Stimulated activated CD8-positive, alpha-beta memory T cell treated with anti-CD3 and anti-CD28 coated beads, Interleukin-4, amount 100 ng/mL, for 4 hours (primary cell): ENCODE measurements at regions not wholly inside any gene's neighbourhood (a gene's known extent, or its start where the extent isn't known, plus 50 kb on each side); places are given as distances from the start of the nearest gene placed in this dataset.

Source experiments
- DNase-seq, 2 donors: peaks; one replicate each; pipeline ENCODE4 v3.0.0-alpha.2; 2020; ENCODE audit warnings: low read depth in 2 of 2, low spot score in 1 of 2

DNA sequence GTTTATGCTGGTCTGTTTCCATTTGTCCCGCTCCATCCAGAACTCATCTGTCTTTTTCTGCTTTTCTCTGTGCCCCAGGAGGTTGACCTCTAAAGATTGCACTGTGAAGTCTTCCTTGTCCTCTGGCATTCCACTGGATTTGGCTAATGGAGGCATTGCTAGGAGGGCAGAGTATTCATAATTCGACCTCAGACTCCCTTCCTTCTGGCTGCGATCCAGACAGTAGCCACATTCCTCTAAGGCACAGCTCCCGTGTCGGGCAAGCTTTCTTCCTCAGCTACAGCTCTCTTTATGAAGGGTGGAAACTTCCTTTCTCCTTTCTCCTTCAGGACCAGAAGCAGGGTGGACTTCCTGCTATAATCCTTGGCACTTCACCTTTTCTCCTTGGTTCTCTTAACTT lies 175.9 kb downstream of the BAMBI start:
- no peak for DNase-seq

DNA sequence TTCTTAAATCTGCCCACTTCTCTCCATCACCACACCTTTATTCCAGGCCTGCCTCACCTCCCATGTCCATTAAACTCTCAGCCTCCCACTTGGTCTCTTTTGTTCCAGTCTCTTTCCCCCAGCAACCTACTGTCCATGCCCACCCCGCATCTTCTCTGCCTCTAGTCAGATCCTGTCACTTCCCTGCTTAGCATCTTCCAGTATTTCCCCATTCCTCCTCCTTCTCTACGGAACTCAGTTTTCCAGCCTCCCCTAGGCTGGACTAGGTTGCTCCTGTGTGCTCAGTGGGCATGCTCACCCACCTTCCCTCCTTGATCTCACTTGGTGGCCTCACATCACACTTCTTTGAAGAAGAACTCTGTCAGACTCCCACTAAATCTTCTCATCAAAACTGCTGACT lies 179.8 kb downstream of the BAMBI start:
- DNase-seq: no peak

DNA sequence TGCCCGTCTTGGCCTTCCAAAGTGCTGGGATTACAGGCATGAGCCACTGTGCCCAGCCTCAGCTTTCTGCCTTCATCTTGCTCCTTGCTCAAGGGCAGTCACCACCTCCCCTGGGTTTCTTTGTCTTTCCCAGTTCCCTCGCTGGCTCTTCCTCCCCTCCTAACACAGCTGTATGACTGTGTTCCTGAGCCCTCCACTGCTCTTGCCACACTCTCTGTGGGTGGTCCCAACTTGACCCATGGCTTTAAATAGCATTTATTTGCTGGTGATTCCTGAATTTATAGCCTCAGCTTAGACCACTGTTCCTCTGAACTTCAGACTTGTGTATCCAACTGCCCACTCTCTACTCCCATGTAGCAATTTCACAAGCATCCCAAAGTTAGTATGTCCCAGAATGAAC lies 181.3 kb downstream of the BAMBI start:
- no peak for DNase-seq

DNA sequence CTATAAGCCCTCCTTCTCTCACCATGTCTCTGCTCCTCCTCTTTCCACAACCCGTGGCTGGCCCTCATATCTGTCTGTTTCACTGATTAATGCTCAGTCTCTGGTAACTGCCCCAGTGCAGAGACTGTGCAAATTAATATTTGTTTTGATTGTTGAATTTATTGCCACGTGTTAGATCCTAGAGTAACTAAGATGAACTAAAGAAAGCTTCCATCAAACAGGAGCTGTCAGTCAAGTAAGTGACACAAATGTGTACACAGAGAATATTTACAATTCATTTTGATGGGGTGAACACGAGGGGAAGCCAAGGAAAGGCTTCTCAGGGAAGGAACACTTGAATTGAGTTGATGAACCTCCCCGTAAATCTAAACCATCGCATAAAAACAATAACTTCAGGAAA lies 182.5 kb downstream of the BAMBI start:
- no peak for DNase-seq

DNA sequence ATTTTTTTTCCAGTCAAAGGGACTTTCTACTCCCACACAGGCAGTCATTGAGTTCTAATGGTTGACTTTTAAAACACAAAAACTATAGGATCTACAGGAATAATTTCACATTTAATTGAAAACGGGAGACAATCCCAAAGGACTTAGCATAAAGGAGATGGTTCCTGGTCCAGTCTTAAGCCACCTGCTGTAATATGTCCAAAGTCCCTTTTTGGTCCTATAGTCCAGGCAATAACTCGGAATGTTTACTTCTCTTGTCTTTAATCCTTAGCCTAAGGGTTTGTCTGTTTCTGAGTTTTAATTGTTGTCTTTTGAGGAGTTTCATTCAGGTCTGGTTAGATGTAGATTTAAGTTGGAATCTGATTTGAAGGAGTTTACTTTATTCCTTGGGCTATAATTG lies 184.9 kb downstream of the BAMBI start:
- DNase-seq: no peak

DNA sequence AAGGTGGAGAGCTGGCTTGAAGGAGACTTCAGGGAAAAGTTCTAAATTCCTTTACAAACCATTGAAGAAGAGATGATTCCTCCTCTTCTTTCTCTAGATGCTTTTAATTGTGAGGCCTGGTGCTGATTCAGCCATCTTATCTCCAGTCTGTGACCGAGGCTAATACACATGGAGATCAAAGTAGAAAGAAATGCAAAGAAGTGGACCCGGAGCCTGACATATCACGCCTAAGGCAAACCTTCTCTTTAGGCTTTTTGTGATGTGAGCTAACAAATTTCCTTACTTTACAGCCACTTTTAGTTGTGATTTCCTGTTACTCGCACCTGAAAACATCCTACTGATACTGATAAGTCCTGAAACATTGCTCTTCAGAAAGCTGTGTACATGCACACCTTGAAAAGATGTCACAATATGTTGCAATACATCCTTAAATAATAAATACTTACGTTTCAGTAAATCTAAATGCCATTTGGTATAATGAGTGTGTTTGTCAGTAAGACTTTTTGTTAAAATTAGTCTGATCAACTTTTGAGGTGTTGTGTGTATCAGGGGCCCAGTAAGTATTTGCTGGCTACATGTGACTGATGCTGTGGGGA lies 192.4 kb downstream of the BAMBI start:
- DNase-seq: no peak

DNA sequence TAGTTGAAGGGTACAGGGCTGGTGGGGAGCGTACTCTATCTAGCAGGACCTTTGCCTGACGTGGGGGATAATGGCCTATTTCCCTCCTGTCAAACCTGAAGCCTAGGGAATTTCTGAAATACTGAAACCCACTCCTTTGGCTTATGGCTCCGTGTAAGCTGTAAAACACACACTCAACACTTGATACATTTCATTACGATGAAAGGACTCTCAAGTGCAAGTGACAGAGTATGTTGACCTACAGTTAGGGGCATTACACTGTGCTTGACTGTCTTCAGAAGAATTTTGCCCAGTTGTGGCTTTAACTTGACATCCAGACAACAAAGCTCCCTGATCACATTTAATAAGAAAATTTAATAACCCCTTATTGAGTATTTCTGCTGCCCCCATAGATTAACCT lies 194.3 kb downstream of the BAMBI start:
- DNase-seq: no peak

DNA sequence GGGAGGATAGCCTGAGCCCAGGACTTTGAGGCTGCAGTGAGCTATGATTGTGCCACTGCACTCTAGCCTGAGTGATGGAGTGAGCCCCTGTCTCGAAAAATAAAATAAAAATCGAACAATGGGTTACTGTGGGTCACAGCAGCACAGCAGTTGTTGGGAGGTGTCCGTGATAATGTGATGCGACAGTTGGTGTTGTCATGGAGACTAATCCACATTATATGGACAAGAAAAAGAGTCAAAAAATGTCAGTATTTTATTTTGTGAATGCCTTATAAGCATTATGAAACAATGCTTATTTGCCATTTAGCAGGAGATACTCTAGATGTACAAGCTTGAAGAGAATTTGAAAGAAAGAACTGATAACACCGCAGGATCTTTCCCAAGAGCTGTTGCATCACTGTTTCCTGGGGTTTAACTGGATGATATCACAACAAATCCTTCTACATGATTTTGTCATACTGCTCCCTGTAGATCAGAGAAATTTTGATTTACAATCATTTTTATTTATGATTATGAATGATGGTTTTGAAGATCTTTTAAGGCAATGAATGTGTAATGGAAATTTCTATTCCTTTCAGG lies 195.4 kb downstream of the BAMBI start:
- DNase-seq: no peak

DNA sequence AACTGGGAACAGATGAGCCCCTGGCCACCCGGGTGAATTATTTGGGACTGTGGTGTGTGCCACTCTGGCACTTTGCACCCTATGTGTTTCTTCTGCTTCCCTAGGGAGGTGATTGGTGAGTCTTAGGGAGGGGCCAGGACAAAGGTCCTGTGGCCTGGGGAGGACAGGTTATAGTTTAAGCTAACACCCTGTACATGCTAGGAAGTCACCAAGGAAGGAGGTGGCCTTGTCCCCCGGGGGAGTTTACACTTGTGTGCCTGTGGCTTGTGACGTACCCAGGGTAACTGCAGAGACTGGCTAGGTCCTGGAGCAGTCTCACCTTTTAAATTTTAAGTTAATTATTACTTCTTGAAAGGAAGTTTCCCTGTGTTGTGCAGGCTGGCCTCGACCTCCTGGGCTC lies 196.2 kb downstream of the BAMBI start:
- no peak for DNase-seq

DNA sequence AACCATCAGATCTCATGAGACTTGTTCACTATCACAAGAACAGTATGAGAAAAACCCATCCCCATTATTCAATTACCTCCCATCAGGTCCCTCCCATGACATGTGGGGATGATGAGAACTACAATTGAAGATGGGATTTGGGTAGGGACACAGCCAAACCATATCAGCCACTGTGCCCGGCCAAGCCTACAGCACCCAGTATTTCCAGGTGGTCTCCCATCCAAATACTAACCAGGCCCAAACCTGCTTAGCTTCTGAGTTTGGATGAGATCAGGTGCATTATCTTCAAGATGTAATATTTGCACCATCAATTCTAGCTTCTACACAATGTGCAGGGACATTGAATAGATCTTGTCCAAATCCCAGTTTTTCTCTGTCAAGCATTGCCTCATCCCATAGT lies 196.9 kb downstream of the BAMBI start:
- no peak for DNase-seq

DNA sequence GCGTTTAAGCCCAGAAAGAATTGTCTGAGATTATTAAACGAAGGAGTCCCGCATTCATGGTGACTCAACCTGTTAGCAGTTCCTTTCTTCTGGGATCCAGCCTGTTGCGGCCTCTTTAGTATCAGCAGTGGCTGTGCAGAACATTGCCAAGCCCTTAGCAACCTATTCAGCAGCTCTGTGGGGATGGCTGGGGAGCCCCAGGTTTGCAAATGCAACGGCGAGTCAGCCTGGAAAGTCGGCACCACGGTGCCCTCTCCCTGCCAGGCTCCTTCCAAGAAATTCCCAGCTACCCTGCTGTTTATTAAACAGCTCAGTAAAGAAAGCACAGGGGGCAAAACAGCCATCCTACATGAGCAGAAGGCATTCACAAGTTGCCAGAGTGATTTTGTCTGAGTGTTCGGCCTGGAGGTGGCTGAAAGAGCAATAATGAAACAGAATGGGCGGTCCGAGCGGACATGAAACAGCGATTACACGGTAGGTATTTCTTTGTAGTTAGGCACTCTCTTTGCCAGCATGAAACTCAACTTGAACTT lies 198.3 kb downstream of the BAMBI start:
- no peak for DNase-seq

DNA sequence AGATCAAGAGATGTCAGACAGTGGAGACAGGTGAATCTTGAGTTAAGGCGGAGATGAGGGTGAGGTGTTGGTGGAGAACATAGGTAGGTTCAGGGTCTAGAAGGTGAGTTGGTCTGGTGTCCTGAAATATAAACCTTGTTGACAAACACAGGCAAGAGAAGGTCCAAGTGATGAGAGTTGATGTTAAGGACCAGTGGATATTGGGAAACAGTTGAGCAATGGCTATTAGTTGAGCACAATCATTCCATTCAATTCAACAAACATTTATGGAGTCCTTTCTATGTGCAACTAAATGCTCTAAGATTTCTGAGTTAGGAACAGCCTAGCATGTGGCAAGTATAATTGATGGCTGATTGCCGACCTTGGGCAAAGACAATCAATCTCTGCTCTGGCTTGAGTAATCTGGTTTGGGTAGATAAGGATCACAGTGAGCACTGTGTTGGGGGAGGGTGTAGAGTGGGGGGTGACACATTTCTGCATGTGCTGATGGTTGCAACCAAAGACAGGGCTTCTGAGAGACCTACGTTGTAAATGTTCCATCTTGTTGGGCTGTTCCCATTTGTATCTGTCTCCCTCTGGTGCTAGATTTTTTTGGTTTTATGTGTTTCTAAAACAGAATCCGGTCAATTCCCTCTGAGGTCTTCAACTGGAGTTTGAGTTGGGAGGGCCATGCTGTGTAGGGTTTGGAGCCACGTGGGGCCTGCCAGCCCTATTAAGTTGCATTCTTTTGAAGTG lies 201.1 kb downstream of the BAMBI start:
- DNase-seq: no peak

DNA sequence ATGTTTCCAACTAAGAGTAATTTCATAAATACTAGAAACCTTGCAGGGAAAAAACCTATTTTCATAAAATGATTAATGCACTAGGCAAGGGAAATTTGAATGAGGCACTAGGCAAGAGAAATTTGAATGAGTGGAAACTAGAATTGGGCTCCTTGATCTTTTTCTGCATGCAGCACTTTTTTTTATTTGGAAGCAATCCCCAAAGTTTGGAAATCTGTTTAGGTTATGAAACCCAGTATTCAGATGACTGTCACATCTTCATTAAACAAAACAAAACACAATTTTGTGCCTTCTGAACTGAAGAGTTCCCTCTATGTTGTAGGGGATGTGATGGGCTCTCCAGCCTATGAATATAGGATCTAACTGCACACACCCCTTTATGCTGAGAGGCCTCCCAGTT lies 201.9 kb downstream of the BAMBI start:
- no peak for DNase-seq

DNA sequence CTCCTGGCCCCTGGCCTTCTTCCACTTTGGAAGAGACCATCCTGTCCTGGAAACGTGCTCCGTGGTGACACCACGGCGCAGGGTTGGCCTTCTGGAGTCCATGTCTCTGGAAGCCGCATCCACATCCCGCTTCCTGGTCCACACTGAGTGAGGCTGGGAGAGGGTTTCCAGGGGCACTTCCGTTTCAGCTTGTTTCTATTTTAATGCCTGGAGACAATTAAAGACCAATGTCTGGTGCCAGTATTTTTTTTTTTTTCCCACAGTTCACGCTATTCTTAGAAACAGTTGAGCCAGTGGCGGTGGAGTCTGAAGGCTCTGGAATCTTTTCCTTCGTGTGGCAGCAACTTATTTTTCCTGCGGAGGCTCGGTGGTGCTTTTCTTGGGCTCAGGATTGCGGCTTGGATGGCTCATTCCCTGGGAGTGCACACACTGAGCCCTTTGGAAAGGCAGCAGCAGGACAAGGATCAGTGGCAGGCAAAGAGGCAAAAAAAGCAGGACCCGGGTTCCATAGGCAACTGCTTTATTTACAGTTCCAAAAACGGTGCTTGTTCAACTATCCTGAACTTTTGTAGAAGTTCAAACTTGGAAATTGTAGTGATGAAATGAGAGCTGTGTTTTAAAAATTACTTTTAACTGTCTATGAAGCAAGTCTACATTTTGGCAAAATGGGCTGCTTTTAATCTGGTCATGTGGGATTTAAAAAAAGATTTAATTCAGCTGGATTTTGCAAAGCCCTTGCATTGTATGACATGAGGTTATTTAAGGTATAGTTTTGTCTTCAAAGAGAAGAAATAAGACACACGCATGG lies 202.8 kb downstream of the BAMBI start:
- DNase-seq: no peak

DNA sequence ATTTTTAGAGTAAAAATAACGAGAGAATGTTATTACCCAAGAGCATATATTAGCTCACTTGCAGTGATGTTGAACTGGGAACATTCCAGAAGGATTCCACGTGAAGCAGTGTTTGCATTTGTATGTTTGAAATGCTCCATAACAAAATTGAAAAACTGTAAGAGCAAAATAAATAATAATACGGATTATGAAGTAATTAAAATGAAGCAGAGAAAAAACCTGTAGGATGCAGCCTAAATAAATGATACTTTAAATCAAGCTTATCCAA lies 203.3 kb downstream of the BAMBI start:
- no peak for DNase-seq

DNA sequence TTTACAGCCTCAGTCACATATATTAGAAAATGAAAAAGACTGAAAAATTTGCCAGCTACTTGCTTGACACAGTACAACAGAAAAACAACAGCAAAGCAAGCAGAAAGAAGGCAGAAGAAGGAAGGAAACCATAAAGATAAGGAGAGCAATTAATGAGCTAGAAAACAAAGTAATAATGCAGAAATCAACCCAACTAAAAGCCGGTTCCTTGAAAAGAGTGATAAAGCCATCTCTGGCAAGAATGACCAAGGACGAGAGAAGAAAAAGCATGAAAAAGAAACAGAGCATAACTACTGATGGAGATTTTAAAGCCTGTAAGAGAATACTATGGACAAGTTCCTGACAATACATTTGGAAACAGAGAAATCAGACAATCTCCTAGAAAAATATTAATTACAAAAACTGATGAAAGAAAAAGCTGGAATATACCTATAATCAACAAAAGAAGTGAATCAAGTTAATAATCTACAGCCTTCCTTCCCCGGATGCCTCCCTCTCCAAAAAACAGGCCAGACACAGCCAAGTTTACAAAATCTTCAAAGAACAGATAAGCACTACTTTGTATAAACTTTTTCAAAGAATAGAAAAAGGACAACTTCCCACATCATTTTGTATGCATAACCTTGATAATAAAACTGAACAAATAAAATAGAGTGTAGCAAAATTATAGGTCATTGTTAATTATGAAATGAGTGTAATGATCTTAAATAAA lies 204.0 kb downstream of the BAMBI start:
- DNase-seq: no peak

DNA sequence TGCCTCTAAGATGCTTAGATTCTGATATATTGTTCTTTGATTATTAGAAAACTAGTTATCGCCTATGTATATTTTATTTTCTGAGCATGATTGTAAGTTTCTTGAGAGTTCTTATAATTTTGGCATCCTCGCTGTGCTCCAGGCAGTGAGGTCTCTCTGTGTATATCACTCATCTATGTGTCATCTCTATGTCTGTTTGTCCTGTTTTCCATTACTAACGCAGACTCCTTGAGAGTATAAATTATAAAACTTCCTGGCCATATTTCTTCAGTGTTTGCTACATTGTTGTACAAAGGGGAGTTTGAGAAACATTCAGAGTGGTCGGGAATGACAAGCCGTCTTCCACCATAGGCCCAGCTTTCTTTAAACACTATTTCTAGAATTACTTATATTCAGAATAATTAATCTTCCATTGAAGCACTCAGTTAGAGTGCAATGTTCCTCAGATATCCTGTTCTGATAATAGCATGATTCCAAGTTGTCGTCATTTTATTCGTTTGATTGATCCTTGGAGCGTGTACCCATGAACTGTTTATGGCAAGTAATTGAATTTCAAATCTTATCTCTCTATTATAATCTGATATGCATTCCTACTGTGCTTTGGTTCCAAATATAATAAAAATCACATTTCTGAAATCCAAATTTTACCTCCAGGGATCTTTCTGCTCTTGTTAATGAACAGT lies 206.6 kb downstream of the BAMBI start:
- DNase-seq: no peak

DNA sequence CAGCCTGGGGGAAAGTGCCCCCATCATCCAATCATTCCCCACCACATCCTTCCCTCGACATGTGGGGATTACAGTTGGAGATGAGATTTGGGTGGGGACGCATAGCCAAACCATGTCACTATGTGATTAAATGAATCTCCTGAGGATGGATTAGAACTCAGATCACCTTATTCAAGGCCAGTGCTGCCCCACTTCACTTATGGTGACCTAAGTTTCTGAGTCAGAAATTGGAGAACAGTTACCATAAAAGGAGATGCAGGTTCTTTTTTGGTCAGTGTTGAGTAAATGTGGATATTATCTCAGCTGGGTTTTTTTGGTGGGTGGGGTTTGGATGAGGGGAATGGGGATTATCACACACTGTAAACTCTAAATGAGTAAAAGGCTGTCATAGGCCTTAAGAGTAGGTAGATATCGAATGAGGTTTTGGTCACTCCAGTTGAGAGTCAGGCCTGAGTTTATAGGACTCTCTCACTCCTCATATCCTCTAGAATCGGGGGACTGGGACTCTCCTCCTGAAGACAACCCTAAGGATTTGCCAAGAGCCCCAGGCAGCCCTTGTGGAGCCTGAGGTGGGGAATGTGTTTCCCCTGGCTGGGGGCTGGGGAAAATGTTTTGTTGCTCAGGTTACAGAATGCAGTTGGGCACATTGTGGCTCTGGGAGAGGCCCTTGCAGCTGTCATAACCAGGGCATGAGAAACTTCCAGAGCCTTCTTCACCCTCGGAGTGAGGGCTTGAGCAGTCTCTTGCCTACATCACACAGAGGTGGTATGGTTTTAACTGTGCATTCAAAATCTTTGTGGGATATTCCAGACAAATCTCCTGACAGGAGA lies 213.0 kb downstream of the BAMBI start:
- DNase-seq: no peak

DNA sequence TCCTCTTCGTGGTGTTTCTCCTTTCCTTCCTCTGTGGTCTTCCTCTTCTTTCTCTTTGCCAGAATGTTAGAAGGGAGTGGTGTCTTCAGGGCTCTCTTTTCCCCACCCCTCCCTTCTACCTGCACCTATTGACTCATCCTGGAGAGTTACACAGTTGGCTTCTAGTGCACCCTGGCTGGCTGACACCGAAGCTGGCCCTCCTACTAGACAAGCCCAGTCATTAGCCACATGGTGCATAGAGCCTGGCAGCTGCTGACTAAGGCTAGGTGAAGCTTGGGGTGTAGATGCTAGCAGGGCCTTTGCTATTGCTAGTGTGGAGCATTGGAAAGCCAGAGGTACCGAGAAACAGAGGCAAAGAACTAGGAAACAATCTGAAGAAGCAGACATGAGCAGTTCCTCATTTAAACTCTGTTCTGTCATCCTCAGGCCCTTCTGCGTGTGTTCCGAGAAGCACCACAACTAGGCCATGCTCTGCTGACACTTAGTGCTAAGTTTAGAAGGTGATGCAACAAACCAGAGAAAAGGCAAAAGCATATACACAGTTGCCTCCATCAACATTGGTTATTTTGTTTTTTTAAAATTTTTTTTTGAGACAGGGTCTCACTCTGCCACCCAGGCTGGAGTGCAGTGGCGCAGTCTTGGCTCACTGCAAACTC lies 213.9 kb downstream of the BAMBI start:
- DNase-seq: no peak
